GM23248 (cell line): ENCODE measurements at regions not wholly inside any gene's neighbourhood (a gene's known extent, or its start where the extent isn't known, plus 50 kb on each side); places are given as distances from the start of the nearest gene placed in this dataset.

Experiments used
- EZH2 ChIP-seq: fragments of 200-600 bp; sonication (generic); IDR thresholded peaks from 2 replicates; pipeline ENCODE4 v1.6.1; 2018; ENCODE audit warnings: antibody characterized with exemption, mild to moderate bottlenecking; ENCODE audit not compliant: insufficient read depth, poor library complexity, severe bottlenecking
- EZH2phosphoT487 ChIP-seq: fragments of 200-600 bp; sonication (generic); IDR thresholded peaks from 2 replicates; pipeline ENCODE4 v1.6.1; 2018; ENCODE audit warnings: antibody characterized with exemption, moderate library complexity, mild to moderate bottlenecking, low read depth; ENCODE audit not compliant: insufficient read depth

DNA sequence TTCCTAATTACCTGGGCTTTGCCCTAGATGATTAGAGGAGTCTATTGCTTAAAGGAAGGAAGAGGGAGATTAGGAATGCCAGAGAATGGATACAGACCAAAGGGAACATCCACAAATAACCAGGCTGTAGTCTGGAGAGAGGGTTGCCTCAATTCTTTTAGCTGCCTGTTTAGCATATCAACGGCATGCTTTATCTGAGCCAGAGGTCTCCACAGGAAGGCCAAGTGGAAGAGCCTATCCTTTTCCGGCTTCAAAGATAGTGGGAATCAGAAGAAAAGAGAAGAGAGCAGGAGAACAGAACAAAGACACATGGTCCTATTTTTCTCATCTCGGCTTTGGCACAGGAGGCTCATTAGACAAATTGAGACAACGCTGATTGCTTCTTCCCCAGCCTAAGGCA, 142.4 kb downstream of the NMUR2 start:
- no peak for TF ChIP-seq EZH2phosphoT487
- no peak for TF ChIP-seq EZH2
